HG03064 (cell line): ENCODE measurements at regions not wholly inside any gene's neighbourhood (a gene's known extent, or its start where the extent isn't known, plus 50 kb on each side); places are given as distances from the start of the nearest gene placed in this dataset.

Experiments
- ATAC-seq: cut with Tn5 transposase; IDR thresholded peaks from one replicate; pipeline ENCODE4 v1.9.1; 2021; ENCODE audit warnings: low read depth; ENCODE audit not compliant: unreplicated experiment

DNA sequence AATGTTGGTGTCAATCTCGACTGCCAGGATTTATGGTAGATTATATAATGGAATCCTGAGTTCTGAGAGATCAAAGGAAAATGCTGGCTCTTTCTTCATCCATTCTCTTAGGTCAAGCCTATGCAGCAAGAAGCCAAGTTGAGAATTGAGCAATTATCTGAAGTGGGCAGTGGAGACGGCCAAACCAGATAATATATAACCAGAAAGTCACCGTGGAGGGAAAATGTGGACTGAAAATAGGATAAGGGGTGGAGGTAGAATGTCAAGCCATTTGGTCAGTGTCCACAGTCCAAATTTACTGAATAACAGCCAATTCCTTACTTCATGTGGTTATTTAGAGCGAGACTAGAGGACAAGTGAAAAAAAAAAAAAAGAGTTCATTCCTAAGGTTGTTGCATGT, 107.8 kb upstream of the ESR1 start:
- no peak for ATAC-seq

DNA sequence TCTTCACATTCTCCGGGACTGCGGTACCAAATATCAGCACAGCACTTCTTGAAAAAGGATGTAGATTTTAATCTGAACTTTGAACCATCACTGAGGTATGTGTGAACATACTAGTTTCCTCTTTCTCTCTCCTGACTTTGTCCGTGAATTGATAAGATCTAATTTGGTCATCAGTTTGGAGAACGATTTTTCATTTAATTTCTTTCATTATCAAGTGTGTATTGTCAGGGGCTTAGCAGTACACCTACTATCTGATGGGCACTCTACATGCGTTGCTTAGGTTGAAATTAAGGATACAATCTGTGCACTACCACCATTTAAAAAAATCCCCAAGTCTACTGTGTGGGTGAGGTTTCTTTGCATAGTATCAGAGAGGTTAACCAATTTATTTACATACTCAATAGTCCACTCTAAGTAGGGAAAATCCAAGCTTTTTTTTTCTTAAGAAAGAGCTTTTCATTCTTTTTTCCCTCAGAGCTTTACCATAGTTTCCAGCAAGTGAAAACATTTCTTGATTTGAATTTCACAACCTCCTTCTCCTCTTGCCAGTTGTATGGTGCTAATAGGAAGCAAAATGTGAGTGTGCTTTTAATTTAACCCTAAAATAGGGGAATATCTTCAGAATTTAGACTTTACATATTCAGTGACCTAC, 105.4 kb upstream of the ESR1 start:
- peak; percentile 65 for ATAC-seq

DNA sequence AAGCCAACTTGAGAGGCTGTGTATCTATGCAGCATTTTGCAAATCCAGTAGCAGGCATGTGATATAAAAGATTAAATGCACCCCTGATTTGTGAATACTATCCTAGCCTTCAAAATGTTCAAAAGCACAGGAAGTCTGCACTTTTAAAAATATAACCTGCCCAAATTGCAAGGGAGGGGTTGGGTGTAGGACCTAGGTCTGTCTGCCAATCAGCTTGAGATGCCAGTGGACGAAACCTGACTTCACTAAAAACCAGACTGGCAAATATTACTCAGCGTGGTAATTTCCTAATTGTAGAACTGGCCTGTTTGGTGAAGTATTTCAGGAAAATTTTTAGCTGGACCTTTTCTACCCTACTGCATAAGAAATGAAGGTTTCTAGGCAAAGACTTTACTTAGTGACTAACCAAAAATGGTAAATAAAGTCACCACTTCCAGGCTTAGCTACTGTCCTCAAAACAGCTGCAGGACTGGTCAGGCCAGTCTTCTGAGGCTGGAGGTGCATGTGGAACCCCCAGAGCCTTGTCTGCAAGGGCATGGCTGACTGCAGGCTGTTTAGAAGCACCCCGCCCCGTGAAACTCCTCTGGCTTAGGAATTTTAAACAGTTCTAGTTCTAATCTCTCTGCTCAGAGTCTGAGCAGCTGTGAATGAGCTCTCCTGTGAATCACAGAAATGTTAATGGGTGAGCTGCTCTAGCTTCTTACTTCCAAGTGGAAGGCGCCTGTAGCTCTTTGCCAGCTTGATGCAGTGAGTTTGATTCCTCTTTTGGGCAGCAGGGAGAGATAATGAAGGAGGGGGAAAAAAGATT, 104.4 kb upstream of the ESR1 start:
- peak; percentile 62 for ATAC-seq

DNA sequence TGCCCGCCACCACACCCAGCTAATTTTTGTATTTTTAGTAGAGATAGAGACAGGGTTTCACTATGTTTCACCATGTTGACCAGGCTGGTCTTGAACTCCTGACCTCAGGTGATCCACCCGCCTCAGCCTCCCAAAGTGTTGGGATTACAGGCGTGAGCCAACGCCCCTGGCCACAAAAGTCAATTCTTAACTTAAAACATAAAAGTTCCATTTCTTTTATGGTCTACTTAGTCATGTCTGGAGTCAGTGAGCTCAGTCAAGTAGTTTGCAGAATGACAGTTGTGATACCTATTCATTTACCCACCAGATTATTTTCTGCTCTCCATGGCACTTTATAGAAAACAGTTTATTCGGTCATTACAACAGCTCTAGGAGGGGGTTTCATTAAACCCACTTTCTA, 103.1 kb upstream of the ESR1 start:
- no peak for ATAC-seq

DNA sequence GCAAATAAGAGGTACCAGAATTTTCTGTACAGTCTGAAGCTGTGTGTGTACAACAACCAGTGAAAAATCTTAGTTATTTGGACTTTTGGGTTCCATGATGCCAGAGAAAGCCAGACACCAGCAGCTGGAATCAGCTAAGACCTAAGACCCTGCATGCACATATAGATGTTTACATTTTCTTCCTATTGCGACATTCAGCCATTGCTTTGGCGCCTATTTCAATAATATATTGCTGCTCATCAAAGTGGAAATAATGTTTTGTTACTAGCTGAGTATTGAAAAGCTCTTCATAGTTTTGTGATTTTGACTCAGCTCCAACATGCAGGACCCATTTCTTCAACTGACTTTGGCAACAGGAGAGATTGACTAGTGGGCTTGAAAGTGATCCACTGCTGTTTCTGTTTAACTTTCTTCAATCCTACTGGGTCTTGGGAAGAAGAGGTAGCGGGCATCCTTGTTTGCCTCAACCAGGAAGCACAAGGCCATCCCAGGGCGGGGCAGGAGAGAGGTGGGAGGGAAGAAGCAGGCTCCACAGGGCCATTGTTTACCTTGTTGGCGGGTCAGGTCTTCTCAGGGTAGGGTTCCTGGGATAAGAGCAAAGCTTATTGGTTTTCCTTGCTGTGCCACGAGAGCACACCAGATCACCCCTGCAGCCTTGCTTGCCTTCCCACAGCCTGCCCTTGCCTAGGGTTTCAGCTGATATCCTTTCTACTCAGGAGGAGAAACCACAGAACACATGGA, 101.3 kb upstream of the ESR1 start:
- ATAC-seq, result no peak

DNA sequence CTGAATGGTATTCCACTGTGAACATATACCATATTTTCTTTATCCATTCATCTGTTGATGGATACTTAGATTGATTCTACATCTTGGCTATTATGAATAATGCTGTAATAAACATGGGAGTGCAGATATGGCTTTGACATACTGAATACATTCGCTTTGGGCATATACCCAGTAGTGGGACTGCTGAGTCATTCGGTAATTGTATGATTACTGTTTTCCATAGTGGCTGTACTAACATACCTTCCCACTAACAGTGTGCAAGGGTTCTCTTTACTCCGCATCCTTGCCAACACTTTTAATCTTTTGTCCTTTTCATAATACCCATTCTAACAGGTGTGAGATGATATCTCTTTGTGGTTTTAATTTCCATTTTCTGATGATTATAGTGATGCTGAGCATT, 98.2 kb upstream of the ESR1 start:
- no peak for ATAC-seq

DNA sequence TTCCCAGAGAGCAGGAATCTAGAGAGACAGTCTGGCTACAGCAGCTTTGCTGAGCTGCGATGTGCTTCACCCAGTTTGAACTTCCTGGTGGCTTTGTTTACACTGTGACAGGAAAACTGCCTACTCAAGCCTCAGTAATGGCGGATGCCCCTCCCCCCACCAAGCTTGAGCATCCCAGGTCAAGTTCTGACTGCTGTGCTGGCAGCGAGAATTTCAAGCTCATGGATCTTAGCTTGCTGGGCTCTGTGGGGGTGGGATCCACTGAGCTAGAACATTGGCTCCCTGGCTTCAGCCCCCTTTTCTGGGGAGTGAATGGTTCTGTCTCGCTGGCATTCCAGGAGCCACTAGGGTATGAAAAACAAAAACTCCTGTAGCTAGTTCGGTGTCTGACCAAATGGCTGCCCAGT, 91.0 kb upstream of the ESR1 start:
- no peak for ATAC-seq

DNA sequence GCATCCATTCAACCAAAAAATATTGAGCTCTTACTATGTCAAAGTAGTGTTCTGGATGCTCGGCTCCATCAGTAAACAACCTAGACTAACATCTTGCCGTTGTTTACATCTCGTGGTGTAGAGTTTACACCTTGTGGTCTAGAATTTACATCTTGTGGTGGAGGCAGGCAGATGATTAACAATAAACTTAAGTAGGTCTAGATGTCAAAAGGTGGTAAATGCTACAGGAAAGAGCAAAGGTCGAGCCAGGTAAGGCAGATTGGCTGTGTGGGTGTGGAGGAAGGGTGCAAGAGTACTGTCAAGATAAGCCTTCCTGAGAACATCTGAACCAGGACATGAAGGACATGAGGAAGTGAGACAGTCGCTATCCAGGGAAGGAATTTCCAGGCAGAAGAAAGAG, 88.4 kb upstream of the ESR1 start:
- ATAC-seq, result no peak

DNA sequence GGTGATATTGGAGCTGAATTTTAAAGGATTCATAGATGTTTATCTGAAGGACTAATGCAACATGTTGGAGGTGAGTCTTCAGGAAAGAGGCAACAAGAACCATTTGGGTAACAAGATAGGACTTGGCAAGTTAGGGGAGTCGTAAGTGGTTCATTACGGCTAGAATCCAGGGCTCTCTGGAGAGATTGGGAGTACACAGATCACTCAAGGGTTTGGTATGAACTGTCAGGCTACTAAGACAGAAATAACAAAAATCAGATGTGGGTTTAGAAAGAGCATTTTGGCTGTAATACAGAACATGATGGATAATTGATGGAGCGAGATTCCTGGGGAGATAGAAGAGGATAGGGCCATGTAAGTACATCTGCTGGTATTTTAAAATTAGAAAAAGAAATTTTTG, 86.3 kb upstream of the ESR1 start:
- ATAC-seq, result no peak

DNA sequence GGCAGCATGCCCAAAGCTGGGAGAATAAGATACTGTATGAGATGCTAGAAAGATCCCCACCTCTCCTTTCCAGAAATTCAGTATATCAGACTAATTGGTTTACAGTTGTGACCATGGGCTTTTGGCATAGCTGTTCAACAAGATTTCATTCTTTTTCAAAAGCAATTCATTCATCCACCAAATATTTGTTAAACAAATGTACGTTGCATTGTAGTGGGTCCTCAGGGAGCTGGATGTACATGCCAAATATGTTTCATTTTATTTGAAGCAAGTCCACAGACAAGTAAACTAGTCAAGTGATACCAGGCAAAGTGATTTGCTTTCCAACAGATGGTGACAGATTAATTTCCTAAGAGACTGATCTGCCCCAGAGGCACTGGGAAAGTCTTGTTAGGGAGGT, 85.8 kb upstream of the ESR1 start:
- no peak for ATAC-seq

DNA sequence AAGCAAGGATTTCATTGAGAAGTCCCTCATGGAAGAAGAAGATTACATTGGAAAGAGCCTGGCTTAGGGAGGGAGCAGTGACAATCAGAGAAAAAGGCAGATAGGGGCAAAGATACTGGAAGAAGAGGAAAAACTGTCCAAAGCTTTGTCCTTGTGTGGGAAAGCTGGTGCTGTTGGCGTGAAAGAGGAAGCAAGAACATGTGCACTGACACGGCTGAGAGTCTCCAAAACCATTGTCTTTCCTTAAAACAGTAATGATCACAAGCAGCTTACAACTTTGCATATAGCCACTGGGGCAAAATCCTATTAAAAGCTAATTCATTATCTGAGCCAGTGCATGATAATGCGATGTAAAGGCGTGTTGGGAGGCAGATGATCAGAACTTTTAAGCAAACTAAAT, 85.1 kb upstream of the ESR1 start:
- no peak for ATAC-seq

DNA sequence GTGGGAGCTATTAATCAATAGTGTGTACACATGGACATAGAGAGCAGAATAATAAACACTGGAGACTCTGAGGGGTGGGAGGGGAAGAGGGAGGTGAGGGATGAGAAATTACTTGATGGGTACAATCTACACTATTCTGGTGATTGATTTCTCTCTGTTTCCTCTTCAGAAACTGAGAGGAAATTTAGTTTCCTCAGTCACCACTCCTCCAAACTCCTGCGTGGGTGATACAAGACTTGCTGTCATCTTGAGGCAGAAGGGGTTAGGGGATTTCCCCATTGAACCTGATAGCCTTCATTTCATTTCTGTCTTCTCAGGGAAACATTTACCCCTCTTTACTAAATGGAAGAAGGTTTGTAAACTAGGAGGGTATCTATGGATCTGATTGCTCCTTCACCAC, 84.3 kb upstream of the ESR1 start:
- ATAC-seq, result no peak

DNA sequence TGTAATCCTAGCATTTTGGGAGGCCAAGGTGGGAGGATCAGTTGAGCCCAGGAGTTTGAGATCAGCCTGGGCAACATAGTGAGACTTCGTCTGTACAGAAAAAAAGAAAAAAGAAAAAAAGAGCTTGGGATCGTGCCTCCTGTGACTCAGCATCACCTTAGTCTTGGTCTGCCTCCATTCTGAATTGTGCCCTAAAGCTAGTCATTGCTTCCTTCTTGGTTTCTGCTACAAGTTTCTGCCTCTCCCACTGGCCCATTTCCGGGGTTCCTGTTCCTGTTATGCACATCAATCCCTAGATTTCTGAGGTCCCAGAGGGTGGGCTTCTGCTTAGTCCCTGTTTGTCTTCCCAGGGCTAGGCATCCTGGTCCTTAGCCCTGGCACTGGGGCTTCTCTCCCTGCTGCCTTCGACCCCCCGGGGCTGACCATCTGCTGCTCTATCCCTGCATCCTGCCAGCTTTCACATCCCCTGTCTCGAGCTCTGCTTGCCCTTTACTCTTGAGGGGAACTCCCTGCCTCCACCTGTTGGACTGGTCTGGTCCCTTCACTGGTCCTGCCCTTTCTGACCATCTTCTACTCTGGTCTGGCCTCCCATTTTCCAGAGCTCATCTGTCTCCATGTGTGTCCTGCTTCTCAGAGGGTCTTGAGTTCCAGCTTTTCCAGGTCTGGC, 77.5 kb upstream of the ESR1 start:
- ATAC-seq, result no peak

DNA sequence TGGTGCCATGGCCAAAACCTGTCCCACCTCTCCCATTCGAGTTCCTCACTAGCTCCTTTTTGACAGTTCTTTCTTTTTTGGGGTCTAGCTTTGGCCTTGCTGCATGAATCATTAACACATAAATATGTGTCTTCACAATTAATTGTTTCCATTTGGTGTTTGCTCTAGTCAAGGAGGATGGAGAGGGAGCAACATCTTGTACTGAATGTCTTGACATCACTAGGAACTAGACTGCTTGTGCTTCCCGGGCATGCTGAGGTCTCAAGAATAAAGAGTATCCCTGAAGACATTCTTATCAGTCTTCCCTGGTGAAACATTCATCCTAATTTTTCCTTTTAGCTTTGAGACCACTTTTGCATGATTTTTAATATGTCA, 77.0 kb upstream of the ESR1 start:
- ATAC-seq, result no peak

DNA sequence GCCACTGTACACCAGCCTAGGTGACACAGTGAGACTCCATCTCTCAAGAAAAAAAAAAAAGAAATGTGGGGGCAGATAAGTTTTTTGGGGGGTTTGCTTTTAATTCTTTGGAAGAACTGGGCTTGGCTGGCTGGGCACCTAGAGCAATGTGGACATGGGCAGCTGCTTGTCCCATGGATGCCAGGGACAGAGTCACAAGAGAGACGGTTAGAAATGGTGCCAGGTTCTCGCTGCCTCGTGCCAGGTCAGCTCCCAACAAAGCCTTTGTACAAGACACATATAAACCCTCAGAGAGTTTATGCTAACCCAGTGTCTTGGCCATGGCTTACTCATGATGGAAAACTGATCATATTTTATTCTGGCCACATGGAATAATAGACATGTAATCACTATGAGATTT, 76.2 kb upstream of the ESR1 start:
- no peak for ATAC-seq

DNA sequence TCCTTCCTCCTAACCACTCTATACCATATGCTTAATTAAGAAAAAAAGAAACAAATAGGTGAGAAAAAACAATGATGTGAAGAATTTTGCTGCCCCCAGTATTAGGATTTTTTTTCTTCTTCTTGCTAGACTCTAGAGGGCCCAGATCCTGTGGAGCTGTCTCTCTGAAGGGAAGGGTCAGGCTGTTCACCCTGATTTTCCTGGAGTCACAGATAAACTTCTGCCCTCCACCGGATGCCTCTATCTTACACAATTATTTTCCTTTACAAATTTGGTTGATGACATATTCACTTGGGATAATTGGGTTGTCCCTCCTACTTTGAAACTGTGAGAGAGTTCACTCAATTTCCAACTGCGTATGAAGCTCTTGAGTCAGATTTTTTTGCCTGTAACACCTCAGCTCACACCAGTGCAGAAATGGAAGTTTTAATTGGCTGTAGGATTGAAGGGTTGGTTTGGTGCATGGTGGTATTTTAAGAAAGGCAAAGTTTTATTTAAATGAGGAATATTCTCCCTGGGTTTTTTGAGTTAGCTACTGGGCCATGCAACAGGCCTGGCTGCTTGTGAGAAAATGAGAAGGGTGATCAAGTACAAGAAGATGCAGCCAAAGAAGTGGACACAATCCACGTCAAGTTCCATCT, 73.7 kb upstream of the ESR1 start:
- ATAC-seq, result no peak

DNA sequence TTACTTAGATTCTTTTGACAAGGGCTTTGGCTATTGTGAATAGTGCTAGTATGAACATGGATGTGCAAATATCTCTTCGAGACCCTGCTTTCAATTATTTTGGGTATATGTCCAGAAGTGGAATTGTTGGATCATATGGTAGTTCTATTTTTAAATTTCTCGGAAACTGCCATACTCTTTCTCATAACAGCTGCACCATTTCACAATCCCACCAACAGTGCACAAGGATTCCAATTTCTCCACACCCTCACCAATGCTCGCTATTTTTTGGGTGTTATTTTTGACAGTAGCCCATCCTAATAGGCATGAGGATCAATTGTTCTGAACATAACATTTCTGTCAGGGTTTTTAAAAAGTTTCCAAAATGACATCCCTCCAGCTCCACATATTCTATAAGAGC, 69.2 kb upstream of the ESR1 start:
- no peak for ATAC-seq

DNA sequence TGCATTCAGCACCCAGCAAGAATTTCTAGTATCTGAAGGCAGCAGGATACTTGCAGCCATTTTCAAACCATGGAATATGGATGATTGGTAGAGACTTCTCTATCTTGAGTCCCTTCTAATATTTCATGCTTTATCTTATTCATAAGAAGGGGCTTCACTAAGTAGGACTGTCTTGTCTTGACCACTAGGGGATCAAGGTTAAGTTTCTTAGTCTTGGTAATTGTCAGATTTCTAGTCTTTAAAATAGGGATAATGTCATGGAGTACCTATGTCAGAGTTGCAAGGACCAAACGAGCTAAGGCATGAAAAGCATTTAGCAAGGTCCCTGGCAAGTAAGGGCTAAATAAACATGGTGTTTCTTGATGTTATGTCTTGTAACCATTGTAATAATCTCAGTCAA, 68.5 kb upstream of the ESR1 start:
- no peak for ATAC-seq

DNA sequence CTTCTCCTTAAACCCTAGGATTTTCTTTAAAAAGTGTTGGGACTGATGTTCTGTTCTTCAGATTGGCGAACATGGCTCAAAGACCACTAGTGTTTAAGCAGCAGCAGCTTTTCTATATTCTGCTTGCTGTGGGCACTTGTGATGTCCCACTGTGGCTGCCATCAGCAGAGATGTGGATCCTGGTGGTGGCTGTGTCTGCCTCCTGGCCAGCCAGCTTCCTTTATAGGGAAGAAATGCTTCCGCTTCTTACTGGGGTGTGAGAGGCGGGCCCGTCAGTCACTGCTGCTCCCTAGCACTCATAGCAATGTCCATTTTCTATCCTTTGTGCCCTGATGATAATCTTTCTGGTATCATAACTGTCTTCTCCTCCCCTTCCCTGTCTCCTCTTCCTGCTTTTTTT, 66.7 kb upstream of the ESR1 start:
- no peak for ATAC-seq

DNA sequence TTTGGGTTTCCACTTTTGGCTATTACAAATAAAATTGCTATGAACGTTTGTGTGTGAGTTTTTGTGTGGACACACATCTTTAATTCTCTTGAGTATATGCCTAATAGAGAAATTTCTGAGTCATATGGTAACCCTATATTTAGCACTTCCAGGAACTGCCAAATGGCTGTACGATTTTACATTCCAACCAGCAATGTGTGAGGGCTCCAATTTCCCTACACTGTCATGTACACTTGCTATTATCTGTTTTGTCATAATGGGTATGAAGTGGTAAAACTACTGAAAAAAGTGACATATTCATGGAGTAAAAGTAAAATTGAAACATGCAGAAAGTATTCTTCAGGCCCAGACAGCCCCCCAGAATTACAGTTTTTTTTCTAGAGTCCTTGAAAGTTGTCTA, 59.6 kb upstream of the ESR1 start:
- no peak for ATAC-seq

DNA sequence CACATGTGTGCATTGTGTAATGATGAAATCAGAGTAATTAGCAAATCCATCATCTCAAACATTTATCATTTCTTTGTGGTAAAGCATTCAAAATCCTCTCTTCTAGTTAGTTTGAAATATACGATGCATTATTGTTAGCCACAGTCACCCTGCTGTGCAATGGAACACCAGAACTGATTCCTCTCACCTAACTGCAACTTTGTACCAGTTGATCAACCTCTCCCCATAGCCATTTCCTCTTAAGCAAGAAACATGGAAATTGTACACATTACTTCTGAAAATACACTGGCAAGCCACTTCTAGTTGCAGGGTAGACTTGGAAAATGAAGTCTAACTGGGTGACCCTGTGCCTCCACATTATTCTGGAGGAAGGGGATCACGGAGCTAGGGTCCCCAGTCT, 58.1 kb upstream of the ESR1 start:
- no peak for ATAC-seq
